ENCODE measurements at regions not wholly inside any gene's neighbourhood (a gene's known extent, or its start where the extent isn't known, plus 50 kb on each side); places are given as distances from the start of the nearest gene placed in this dataset.

GRCh38 chr9:106500171-106500570 lies 362.8 kb upstream of the ZNF462 start:
- TF ChIP-seq EZH2 (optimal IDR thresholded peaks at IDR 0.05; ENCODE audit: low read depth, low read length) (no peak), CTCF (IDR thresholded peaks at IDR 0.05; ENCODE audit: low read length) (no peak)

All from MM.1S (cell line).